Endodermal cell (in vitro differentiated cells): ENCODE measurements at regions not wholly inside any gene's neighbourhood (a gene's known extent, or its start where the extent isn't known, plus 50 kb on each side); places are given as distances from the start of the nearest gene placed in this dataset.

Source experiments
- DNase-seq: peaks from one replicate; pipeline ENCODE4 v3.0.0-alpha.2; 2017
- H3K27ac ChIP-seq: 2 replicates; pipeline ENCODE4 v1.5.1; 2013; ENCODE audit warnings: mild to moderate bottlenecking, low read depth, low read length, moderate library complexity
- H3K27me3 ChIP-seq: 2 replicates; pipeline ENCODE4 v1.6.1; 2013; ENCODE audit warnings: mild to moderate bottlenecking, low read length, moderate library complexity; ENCODE audit not compliant: insufficient read depth, control insufficient read depth, poor library complexity, severe bottlenecking
- H3K36me3 ChIP-seq: 2 replicates; pipeline ENCODE4 v1.7.0; 2013; ENCODE audit warnings: mild to moderate bottlenecking, low read length, moderate library complexity; ENCODE audit not compliant: control insufficient read depth, insufficient read depth
- H3K4me1 ChIP-seq: one replicate; pipeline ENCODE4 v1.7.0; 2013; ENCODE audit warnings: low read length; ENCODE audit not compliant: control insufficient read depth, insufficient read depth
- H3K4me3 ChIP-seq: 2 replicates; pipeline ENCODE4 v1.5.1; 2013; ENCODE audit warnings: mild to moderate bottlenecking, low read length, moderate library complexity
- H3K9ac ChIP-seq: 2 replicates; pipeline ENCODE4 v1.6.1; 2013; ENCODE audit warnings: mild to moderate bottlenecking, low read length, moderate library complexity; ENCODE audit not compliant: poor library complexity, severe bottlenecking; ENCODE audit errors: extremely low read depth
- H3K9me3 ChIP-seq: 2 replicates; pipeline ENCODE4 v1.6.1; 2013; ENCODE audit warnings: mild to moderate bottlenecking, low read length, moderate library complexity; ENCODE audit not compliant: control insufficient read depth
- H3K27ac Mint-ChIP-seq: 2 replicates; pipeline ENCODE4 v1.8.0; 2020; ENCODE audit warnings: mixed read lengths
- H3K27me3 Mint-ChIP-seq: 2 replicates; pipeline ENCODE4 v1.8.0; 2021; ENCODE audit warnings: mild to moderate bottlenecking, mixed read lengths; ENCODE audit not compliant: insufficient read depth
- H3K36me3 Mint-ChIP-seq: 2 replicates; pipeline ENCODE4 v1.8.0; 2020; ENCODE audit warnings: low read depth, mixed read lengths
- H3K4me1 Mint-ChIP-seq: 2 replicates; pipeline ENCODE4 v1.8.0; 2020; ENCODE audit warnings: mixed read lengths
- H3K4me3 Mint-ChIP-seq: 2 replicates; pipeline ENCODE4 v1.8.0; 2020; ENCODE audit warnings: mild to moderate bottlenecking, moderate library complexity, mixed read lengths
- H3K9me3 Mint-ChIP-seq: 2 replicates; pipeline ENCODE4 v1.8.0; 2020; ENCODE audit warnings: mild to moderate bottlenecking, mixed read lengths
- WGBS, 2 experiments: methylation state at CpG; one replicate each; pipeline versions ENCODE4 v1.1.5 to v1.1.7; 2013; ENCODE audit warnings: missing lambda C conversion rate in 2 of 2, mixed read lengths in 1 of 2; ENCODE audit not compliant: insufficient coverage in 1 of 2, insufficient read length in 1 of 2; 5-methylcytosine and 5-hydroxymethylcytosine counted together
- TF ChIP-seq, protein P1 (sequence below): fragments of 200-600 bp; sonication (generic); conservative IDR thresholded peaks from 2 replicates; pipeline ENCODE4 v1.5.0; 2021; ENCODE audit warnings: antibody characterized with exemption, mild to moderate bottlenecking

DNA sequence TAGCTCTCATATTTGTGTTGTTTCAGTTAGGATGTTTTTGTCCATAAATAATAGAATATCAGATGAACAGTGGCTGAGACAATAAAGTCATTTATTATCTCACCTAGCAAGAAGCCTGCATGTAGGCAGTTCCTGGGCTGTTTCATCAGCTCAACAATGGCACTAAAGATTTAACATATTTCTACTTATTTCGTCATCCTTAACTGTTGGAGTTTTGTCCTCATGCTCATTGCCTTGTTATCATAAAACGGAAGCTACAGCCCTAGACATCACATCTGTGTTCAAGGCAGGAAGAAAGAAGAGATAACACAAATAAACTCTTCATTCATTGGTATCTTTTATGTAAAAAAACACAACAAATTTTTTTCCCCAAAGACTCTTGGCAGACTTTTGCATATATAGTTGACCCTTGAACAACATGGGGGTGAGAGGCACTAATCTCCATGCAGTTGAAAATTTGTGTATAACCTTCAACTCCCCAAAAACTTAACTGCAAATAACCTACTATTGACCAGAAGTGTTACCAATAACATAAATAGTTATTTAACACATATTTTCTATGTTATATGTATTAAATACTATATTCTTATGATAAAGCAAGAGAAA lies 277.2 kb upstream of the ADRA1B start:
- WGBS, 2 experiments: 76 to 79% methylated on average over 2 of the region's 2 CpGs
- no peak overlapping the region for H3K9ac ChIP-seq
- H3K27me3 ChIP-seq: no peaks in the 10 kb centered on the region
- no peak overlapping the region for H3K4me3 ChIP-seq
- H3K27ac ChIP-seq: no peak overlapping the region
- H3K36me3 ChIP-seq: no peaks in the 10 kb centered on the region
- no peak for DNase-seq
- Mint-ChIP-seq H3K9me3 (peaks cover 2% of the 10 kb centered on the region), H3K4me1 (no peaks in the 10 kb centered on the region), H3K27ac (no peak overlapping the region), H3K27me3 (no peaks in the 10 kb centered on the region), H3K36me3 (no peaks in the 10 kb centered on the region), H3K4me3 (no peak overlapping the region)
- no peaks in the 10 kb centered on the region for H3K4me1 ChIP-seq
- H3K9me3 ChIP-seq: no peaks in the 10 kb centered on the region
- TF ChIP-seq, protein P1, sequence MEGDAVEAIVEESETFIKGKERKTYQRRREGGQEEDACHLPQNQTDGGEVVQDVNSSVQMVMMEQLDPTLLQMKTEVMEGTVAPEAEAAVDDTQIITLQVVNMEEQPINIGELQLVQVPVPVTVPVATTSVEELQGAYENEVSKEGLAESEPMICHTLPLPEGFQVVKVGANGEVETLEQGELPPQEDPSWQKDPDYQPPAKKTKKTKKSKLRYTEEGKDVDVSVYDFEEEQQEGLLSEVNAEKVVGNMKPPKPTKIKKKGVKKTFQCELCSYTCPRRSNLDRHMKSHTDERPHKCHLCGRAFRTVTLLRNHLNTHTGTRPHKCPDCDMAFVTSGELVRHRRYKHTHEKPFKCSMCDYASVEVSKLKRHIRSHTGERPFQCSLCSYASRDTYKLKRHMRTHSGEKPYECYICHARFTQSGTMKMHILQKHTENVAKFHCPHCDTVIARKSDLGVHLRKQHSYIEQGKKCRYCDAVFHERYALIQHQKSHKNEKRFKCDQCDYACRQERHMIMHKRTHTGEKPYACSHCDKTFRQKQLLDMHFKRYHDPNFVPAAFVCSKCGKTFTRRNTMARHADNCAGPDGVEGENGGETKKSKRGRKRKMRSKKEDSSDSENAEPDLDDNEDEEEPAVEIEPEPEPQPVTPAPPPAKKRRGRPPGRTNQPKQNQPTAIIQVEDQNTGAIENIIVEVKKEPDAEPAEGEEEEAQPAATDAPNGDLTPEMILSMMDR: no peak

DNA sequence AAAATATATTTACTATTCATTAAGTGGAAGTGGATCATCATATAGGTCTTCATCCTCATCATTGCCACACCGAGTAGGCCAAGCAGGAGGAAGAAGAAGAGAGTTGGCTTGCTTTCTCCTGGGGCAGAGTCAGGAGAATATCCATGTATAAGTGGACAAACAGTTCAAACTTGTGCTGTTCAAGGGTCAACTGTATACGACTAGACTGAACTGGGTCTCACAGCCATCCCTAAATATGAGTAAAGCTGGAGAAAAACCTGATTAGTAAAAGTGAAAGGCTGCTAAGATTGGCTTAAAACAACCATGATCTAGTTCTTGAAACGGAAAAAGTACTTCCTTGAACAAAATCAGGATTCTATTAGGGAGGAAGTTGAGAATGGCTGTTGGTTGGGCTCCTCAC lies 276.7 kb upstream of the ADRA1B start:
- Mint-ChIP-seq H3K36me3 (no peaks in the 10 kb centered on the region), H3K4me3 (no peak overlapping the region), H3K9me3 (peaks cover 2% of the 10 kb centered on the region), H3K4me1 (no peaks in the 10 kb centered on the region), H3K27me3 (no peaks in the 10 kb centered on the region), H3K27ac (no peak overlapping the region)
- H3K4me3 ChIP-seq: no peak overlapping the region
- H3K9ac ChIP-seq: no peak overlapping the region
- TF ChIP-seq, protein P1: no peak
- no peaks in the 10 kb centered on the region for H3K4me1 ChIP-seq
- WGBS, 2 experiments: 97 to 100% methylated on average over 2 to 3 of the region's 3 CpGs
- DNase-seq: no peak
- no peaks in the 10 kb centered on the region for H3K36me3 ChIP-seq
- H3K9me3 ChIP-seq: no peaks in the 10 kb centered on the region
- no peaks in the 10 kb centered on the region for H3K27me3 ChIP-seq
- no peak overlapping the region for H3K27ac ChIP-seq

DNA sequence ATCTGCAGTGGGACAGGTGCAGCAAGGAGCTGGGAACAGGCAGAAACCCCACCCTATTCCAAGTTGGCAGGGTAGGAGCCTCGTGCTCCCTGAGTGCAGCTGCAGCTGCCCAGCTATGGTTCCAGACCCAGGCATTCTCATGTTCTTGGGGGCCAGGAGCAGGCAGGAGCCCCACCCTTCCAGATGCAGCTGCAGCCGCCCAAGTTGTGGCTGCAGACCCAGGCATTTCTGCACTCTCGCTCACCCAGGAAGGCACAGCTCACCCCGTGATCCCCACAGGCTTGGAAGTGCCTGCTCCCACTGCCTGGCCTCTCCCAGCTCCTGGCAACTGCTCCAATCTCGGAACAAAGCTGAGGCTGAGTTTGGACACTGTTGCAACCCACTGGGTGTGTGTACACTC lies 275.8 kb upstream of the ADRA1B start:
- H3K27ac ChIP-seq: no peak overlapping the region
- H3K4me3 ChIP-seq: no peak overlapping the region
- H3K27me3 ChIP-seq: no peaks in the 10 kb centered on the region
- no peaks in the 10 kb centered on the region for H3K36me3 ChIP-seq
- Mint-ChIP-seq H3K9me3 (peaks cover 2% of the 10 kb centered on the region), H3K4me3 (no peak overlapping the region), H3K36me3 (no peaks in the 10 kb centered on the region), H3K27me3 (no peaks in the 10 kb centered on the region), H3K4me1 (no peaks in the 10 kb centered on the region), H3K27ac (no peak overlapping the region)
- no peaks in the 10 kb centered on the region for H3K9me3 ChIP-seq
- H3K9ac ChIP-seq: no peak overlapping the region
- DNase-seq: no peak
- H3K4me1 ChIP-seq: no peaks in the 10 kb centered on the region
- TF ChIP-seq, protein P1: no peak
- 94 to 100% methylated on average over 4 to 5 of the region's 5 CpGs for WGBS, 2 experiments
